Trophoblast cell (in vitro differentiated cells and primary cell): ENCODE measurements at regions not wholly inside any gene's neighbourhood (a gene's known extent, or its start where the extent isn't known, plus 50 kb on each side); places are given as distances from the start of the nearest gene placed in this dataset.

Experiments
- DNase-seq, 2 donors: peaks; one replicate each; pipeline ENCODE4 v3.0.0-alpha.2; 2016
- H2AFZ ChIP-seq: 2 replicates; pipeline ENCODE4 v1.6.1; 2013; ENCODE audit warnings: low read length, moderate library complexity, mild to moderate bottlenecking; ENCODE audit not compliant: insufficient read depth, poor library complexity
- H2AK5ac ChIP-seq: 2 replicates; pipeline ENCODE4 v1.6.1; 2013; ENCODE audit warnings: mild to moderate bottlenecking, low read length
- H2BK120ac ChIP-seq: 2 replicates; pipeline ENCODE4 v1.6.1; 2013; ENCODE audit warnings: low read length, mild to moderate bottlenecking, moderate library complexity; ENCODE audit not compliant: insufficient read depth, poor library complexity
- H2BK12ac ChIP-seq: 2 replicates; pipeline ENCODE4 v1.6.1; 2013; ENCODE audit warnings: mild to moderate bottlenecking, low read length, moderate library complexity
- H2BK5ac ChIP-seq: 2 replicates; pipeline ENCODE4 v1.6.1; 2013; ENCODE audit warnings: low read length, low read depth, moderate library complexity, mild to moderate bottlenecking; ENCODE audit not compliant: poor library complexity
- H3K14ac ChIP-seq: 2 replicates; pipeline ENCODE4 v1.6.1; 2013; ENCODE audit warnings: mild to moderate bottlenecking, low read length
- H3K18ac ChIP-seq: 2 replicates; pipeline ENCODE4 v1.6.1; 2013; ENCODE audit warnings: mild to moderate bottlenecking, low read length
- H3K23ac ChIP-seq: 2 replicates; pipeline ENCODE4 v1.6.1; 2013; ENCODE audit warnings: low read length
- H3K27ac ChIP-seq: 2 replicates; pipeline ENCODE4 v1.5.1; 2013; ENCODE audit warnings: low read depth, mild to moderate bottlenecking, inconsistent platforms, low read length, moderate library complexity
- H3K27me3 ChIP-seq: 2 replicates; pipeline ENCODE4 v1.6.1; 2013; ENCODE audit warnings: inconsistent platforms, mild to moderate bottlenecking, low read length, moderate library complexity; ENCODE audit not compliant: insufficient read depth
- H3K36me3 ChIP-seq, 2 experiments: 1 replicate in 1 of 2; 2 replicates in 1 of 2; pipeline ENCODE4 v1.6.1; 2013; ENCODE audit warnings: low read length in 2 of 2, mild to moderate bottlenecking in 2 of 2, moderate library complexity in 1 of 2; ENCODE audit not compliant: insufficient read depth in 2 of 2, control insufficient read depth in 1 of 2
- H3K4ac ChIP-seq: 2 replicates; pipeline ENCODE4 v1.6.1; 2013; ENCODE audit warnings: low read depth, mild to moderate bottlenecking, low read length, moderate library complexity
- H3K4me1 ChIP-seq, 2 experiments: 1 replicate in 1 of 2; 2 replicates in 1 of 2; pipeline ENCODE4 v1.6.1; 2013; ENCODE audit warnings: low read length in 2 of 2, mild to moderate bottlenecking in 2 of 2, moderate library complexity in 1 of 2; ENCODE audit not compliant: insufficient read depth in 2 of 2, control insufficient read depth in 1 of 2
- H3K4me2 ChIP-seq: 2 replicates; pipeline ENCODE4 v1.6.1; 2013; ENCODE audit warnings: inconsistent platforms, mild to moderate bottlenecking, low read length, moderate library complexity
- H3K4me3 ChIP-seq: 2 replicates; pipeline ENCODE4 v1.5.1; 2013; ENCODE audit warnings: mild to moderate bottlenecking, low read depth, low read length, inconsistent platforms
- H3K79me1 ChIP-seq: one replicate; pipeline ENCODE4 v1.6.1; 2013; ENCODE audit warnings: low read length
- H3K79me2 ChIP-seq: 2 replicates; pipeline ENCODE4 v1.6.1; 2013; ENCODE audit warnings: low read length, mild to moderate bottlenecking; ENCODE audit not compliant: control insufficient read depth, insufficient read depth, poor library complexity
- H3K9ac ChIP-seq: 2 replicates; pipeline ENCODE4 v1.6.1; 2013; ENCODE audit warnings: mild to moderate bottlenecking, low read length
- H3K9me3 ChIP-seq: 2 replicates; pipeline ENCODE4 v1.6.1; 2013; ENCODE audit warnings: low read depth, mild to moderate bottlenecking, control low read depth, inconsistent platforms, low read length; ENCODE audit not compliant: insufficient read depth
- H4K12ac ChIP-seq: 2 replicates; pipeline ENCODE4 v1.6.1; 2013; ENCODE audit warnings: low read depth, mild to moderate bottlenecking, low read length, moderate library complexity
- H4K8ac ChIP-seq: 2 replicates; pipeline ENCODE4 v1.6.1; 2013; ENCODE audit warnings: low read depth, mild to moderate bottlenecking, low read length, moderate library complexity
- H4K91ac ChIP-seq: one replicate; pipeline ENCODE4 v1.6.1; 2013; ENCODE audit warnings: low read depth, mild to moderate bottlenecking, low read length, moderate library complexity
- WGBS: extraction: QIAGEN DNeasy Blood & Tissue Kit; methylation state at CpG from one replicate; pipeline ENCODE4 v1.1.7; 2013; ENCODE audit warnings: missing lambda C conversion rate; ENCODE audit not compliant: insufficient read length, insufficient coverage; ENCODE audit errors: extremely low coverage; 5-methylcytosine and 5-hydroxymethylcytosine counted together

DNA sequence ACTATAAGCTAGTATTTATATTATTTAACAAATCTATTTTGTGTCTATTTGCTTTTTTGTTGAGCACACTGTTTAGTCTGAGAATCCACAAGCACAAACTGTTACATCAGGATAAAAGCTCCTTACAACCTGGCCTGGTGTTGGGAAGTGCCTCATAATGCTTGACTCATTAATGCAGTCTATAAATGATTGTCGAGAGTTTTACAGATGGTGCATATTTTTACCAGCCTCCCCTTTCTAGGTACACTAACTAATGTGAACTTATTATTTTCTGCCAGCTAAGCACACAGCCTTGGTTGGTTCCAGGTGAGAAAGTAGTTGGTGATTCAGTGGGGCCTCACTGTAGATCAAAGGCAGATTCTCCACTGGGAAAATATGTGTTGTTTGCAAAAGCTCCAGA, 151.0 kb upstream of the ADAMTS16 start:
- H4K91ac ChIP-seq: no peak overlapping the region
- H3K23ac ChIP-seq: no peak overlapping the region
- no peak overlapping the region for H3K4ac ChIP-seq
- no peak overlapping the region for H3K4me2 ChIP-seq
- H2AK5ac ChIP-seq: no peak overlapping the region
- H3K9me3 ChIP-seq: no peaks in the 10 kb centered on the region
- no peak overlapping the region for H3K18ac ChIP-seq
- no peak overlapping the region for H3K9ac ChIP-seq
- no peak overlapping the region for H2BK12ac ChIP-seq
- H3K27me3 ChIP-seq: no peaks in the 10 kb centered on the region
- H2BK120ac ChIP-seq: no peak overlapping the region
- no peak overlapping the region for H2AFZ ChIP-seq
- no peak overlapping the region for H3K27ac ChIP-seq
- no CpG with 5 or more reads among the region's 1 CpG for WGBS
- no peak overlapping the region for H4K8ac ChIP-seq
- no peaks in the 10 kb centered on the region for H3K79me2 ChIP-seq
- H3K79me1 ChIP-seq: no peaks in the 10 kb centered on the region
- no peak overlapping the region for H3K4me3 ChIP-seq
- DNase-seq: peak in 1 of 2 donors; percentile 10
- H4K12ac ChIP-seq: no peak overlapping the region
- no peak overlapping the region for H2BK5ac ChIP-seq
- no peak overlapping the region for H3K14ac ChIP-seq
- H3K36me3 ChIP-seq: no peaks in the 10 kb centered on the region
- no peaks in the 10 kb centered on the region for H3K4me1 ChIP-seq

DNA sequence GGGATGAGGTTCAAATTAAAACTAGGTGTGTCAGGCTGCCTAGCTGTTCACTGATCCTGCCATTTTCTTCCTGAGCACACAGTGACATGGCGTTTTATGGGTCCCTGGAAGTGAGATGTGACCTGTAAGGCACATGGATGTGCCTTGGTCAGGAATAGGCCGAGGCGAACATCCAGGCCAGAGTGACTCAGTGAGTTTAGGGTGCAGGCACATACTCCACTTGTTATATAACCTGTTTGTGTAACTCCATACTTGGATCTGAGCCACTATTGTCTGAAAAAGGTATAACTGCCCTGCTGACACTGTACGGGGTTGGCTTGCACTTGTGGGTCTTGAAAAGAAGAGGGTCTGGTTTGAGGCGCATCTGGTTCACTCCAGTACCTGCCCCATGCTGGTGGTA, 150.1 kb upstream of the ADAMTS16 start:
- Histone ChIP-seq H4K91ac (no peak overlapping the region), H3K4ac (no peak overlapping the region), H3K79me1 (no peaks in the 10 kb centered on the region), H4K8ac (no peak overlapping the region), H2BK12ac (no peak overlapping the region), H2AK5ac (no peak overlapping the region), H3K4me3 (no peak overlapping the region), H3K9ac (no peak overlapping the region), H4K12ac (no peak overlapping the region), H3K4me1 (no peaks in the 10 kb centered on the region), H2BK120ac (no peak overlapping the region), H3K4me2 (no peak overlapping the region), H3K36me3 (no peaks in the 10 kb centered on the region), H3K9me3 (no peaks in the 10 kb centered on the region), H3K14ac (no peak overlapping the region), H3K27ac (no peak overlapping the region), H2BK5ac (no peak overlapping the region), H2AFZ (no peak overlapping the region), H3K23ac (peak overlapping the region; percentile 89), H3K18ac (no peak overlapping the region), H3K27me3 (no peaks in the 10 kb centered on the region), H3K79me2 (no peaks in the 10 kb centered on the region)
- no peak for DNase-seq
- WGBS: no CpG with 5 or more reads among the region's 5 CpGs

DNA sequence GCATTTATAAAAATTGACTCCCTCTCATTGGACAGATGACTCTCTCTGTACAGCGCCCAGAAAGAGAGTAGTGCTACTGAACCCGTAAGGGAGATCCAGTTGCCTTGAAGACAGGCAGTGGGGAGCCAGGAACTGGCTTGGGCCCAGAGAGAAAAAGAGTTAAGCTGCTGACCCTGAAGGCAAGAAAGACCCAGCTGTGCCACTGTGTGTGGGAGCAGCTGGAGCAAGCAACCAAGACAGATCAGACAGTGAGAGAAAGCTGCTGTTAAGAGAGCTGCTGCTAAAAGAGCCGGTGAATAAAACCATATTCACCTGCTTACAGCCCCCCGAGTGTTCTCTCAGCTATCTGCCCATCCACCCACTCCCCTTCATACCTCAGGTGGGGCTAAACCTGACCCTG, 149.7 kb upstream of the ADAMTS16 start:
- Histone ChIP-seq H3K4ac (no peak overlapping the region), H3K79me2 (no peaks in the 10 kb centered on the region), H2BK12ac (no peak overlapping the region), H3K23ac (no peak overlapping the region), H3K9me3 (no peaks in the 10 kb centered on the region), H3K4me1 (no peaks in the 10 kb centered on the region), H4K12ac (no peak overlapping the region), H3K18ac (no peak overlapping the region), H3K4me3 (no peak overlapping the region), H3K14ac (no peak overlapping the region), H3K27me3 (no peaks in the 10 kb centered on the region), H4K91ac (no peak overlapping the region), H3K4me2 (no peak overlapping the region), H2AFZ (no peak overlapping the region), H3K27ac (no peak overlapping the region), H3K9ac (no peak overlapping the region), H3K79me1 (no peaks in the 10 kb centered on the region), H2BK120ac (no peak overlapping the region), H2BK5ac (no peak overlapping the region), H4K8ac (no peak overlapping the region), H3K36me3 (no peaks in the 10 kb centered on the region), H2AK5ac (no peak overlapping the region)
- WGBS: no CpG with 5 or more reads among the region's 4 CpGs
- no peak for DNase-seq

DNA sequence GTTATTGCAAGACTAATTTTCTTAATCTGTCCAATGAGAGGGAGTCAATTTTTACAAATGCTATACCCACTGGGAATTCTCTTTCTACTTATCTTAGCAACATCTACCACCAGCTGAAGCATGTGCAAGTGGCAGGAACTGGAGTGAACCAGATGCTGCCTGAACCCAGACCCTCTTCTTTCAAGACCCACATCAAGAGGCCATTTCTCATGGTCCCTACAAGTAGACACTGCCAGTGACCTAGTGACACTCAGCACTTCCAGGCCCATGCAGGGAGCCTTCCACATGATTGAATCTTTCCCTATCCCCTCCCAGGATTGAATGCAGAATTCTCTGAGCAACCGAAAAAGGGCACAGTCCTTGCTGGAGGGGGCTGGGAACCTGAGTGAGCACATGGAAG, 148.2 kb upstream of the ADAMTS16 start:
- H2BK120ac ChIP-seq: no peak overlapping the region
- DNase-seq: no peak
- no peak overlapping the region for H3K14ac ChIP-seq
- H3K4ac ChIP-seq: no peak overlapping the region
- H3K79me1 ChIP-seq: no peaks in the 10 kb centered on the region
- no peak overlapping the region for H3K4me3 ChIP-seq
- no peak overlapping the region for H3K9ac ChIP-seq
- no peak overlapping the region for H3K27ac ChIP-seq
- no CpG with 5 or more reads among the region's 1 CpG for WGBS
- no peaks in the 10 kb centered on the region for H3K27me3 ChIP-seq
- no peak overlapping the region for H4K12ac ChIP-seq
- no peak overlapping the region for H3K23ac ChIP-seq
- H4K8ac ChIP-seq: no peak overlapping the region
- no peak overlapping the region for H3K4me2 ChIP-seq
- no peak overlapping the region for H3K18ac ChIP-seq
- no peaks in the 10 kb centered on the region for H3K36me3 ChIP-seq
- H2BK5ac ChIP-seq: no peak overlapping the region
- no peaks in the 10 kb centered on the region for H3K4me1 ChIP-seq
- H2BK12ac ChIP-seq: no peak overlapping the region
- no peak overlapping the region for H2AFZ ChIP-seq
- H3K79me2 ChIP-seq: no peaks in the 10 kb centered on the region
- H2AK5ac ChIP-seq: no peak overlapping the region
- H3K9me3 ChIP-seq: no peaks in the 10 kb centered on the region
- H4K91ac ChIP-seq: no peak overlapping the region
